Ishikawa (cell line): ENCODE measurements at regions not wholly inside any gene's neighbourhood (a gene's known extent, or its start where the extent isn't known, plus 50 kb on each side); places are given as distances from the start of the nearest gene placed in this dataset.

Source experiments
- RAD21 ChIP-seq: IDR thresholded peaks from 2 replicates; pipeline ENCODE4 v1.6.1; 2012; ENCODE audit warnings: low read depth
- TF ChIP-seq, protein P1 (sequence below): IDR thresholded peaks from 2 replicates; pipeline ENCODE4 v1.6.1; 2012
- TF ChIP-seq, protein P2 (sequence below): IDR thresholded peaks from 2 replicates; pipeline ENCODE4 v1.6.1; 2012; ENCODE audit warnings: low read depth, mild to moderate bottlenecking

DNA sequence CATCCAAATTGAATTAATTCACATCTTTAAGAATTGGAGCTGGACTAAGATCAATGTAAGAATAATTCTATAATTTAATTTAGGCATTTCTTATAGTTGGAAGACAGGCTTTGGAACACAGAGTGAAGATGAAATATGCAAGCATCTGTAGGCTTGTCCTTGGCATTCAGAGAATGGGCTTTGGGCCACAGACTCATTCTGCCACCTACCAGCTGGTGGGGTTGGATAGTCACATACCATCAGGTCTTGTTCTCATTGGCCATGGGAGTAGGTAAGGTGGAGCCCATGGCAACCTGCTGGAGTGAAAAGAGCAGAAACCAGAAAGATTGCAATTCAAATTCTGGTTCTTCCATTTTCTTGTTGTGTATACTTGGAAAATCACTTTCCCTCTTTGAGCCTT is 300.3 kb downstream of the CYRIA start:
- TF ChIP-seq, protein P1, sequence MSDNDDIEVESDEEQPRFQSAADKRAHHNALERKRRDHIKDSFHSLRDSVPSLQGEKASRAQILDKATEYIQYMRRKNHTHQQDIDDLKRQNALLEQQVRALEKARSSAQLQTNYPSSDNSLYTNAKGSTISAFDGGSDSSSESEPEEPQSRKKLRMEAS, result no peak
- TF ChIP-seq, protein P2, sequence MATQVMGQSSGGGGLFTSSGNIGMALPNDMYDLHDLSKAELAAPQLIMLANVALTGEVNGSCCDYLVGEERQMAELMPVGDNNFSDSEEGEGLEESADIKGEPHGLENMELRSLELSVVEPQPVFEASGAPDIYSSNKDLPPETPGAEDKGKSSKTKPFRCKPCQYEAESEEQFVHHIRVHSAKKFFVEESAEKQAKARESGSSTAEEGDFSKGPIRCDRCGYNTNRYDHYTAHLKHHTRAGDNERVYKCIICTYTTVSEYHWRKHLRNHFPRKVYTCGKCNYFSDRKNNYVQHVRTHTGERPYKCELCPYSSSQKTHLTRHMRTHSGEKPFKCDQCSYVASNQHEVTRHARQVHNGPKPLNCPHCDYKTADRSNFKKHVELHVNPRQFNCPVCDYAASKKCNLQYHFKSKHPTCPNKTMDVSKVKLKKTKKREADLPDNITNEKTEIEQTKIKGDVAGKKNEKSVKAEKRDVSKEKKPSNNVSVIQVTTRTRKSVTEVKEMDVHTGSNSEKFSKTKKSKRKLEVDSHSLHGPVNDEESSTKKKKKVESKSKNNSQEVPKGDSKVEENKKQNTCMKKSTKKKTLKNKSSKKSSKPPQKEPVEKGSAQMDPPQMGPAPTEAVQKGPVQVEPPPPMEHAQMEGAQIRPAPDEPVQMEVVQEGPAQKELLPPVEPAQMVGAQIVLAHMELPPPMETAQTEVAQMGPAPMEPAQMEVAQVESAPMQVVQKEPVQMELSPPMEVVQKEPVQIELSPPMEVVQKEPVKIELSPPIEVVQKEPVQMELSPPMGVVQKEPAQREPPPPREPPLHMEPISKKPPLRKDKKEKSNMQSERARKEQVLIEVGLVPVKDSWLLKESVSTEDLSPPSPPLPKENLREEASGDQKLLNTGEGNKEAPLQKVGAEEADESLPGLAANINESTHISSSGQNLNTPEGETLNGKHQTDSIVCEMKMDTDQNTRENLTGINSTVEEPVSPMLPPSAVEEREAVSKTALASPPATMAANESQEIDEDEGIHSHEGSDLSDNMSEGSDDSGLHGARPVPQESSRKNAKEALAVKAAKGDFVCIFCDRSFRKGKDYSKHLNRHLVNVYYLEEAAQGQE, result no peak
- no peak for TF ChIP-seq RAD21
